ENCODE measurements at regions not wholly inside any gene's neighbourhood (a gene's known extent, or its start where the extent isn't known, plus 50 kb on each side); places are given as distances from the start of the nearest gene placed in this dataset.

DNA sequence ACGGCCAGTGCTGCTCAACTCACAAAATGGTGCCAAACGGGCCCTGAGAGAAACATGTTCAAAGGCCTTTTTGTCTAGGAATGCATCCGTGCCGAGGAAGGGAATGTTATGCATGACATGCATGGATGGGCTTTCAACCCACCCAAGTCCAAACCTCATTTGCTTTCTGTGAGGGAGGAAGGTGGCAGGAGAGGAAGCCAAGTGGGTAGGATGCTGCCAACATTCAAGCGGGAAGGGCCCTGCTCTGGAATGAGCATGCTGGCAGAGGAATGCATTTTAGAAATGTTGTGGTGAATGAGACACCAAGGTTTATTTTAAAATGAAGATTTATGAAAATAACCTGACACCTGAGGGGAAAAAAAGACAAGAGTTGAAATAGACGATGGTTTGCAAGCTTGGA, 479.1 kb downstream of the CCDC171 start:
- no peak for DNase-seq (ENCODE audit: extremely low read depth, low read depth)
- TF ChIP-seq CTCF (IDR thresholded peaks at IDR 0.05; ENCODE audit: low read depth, low read length): no peak

GRCh38 chr9:16032799-16033198, 480.0 kb downstream of the CCDC171 start:
- peak; percentile 2; the same call in 1 of the 2 replicates for TF ChIP-seq CTCF (IDR thresholded peaks at IDR 0.05; ENCODE audit: low read depth, low read length)
- DNase-seq (ENCODE audit: extremely low read depth, low read depth): no peak

- DNase-seq (ENCODE audit: extremely low read depth, low read depth): no peak
- no peak for TF ChIP-seq CTCF (IDR thresholded peaks at IDR 0.05; ENCODE audit: low read depth, low read length)
Measured at GRCh38 chr9:16033253-16033652, 480.4 kb downstream of the CCDC171 start.

DNA sequence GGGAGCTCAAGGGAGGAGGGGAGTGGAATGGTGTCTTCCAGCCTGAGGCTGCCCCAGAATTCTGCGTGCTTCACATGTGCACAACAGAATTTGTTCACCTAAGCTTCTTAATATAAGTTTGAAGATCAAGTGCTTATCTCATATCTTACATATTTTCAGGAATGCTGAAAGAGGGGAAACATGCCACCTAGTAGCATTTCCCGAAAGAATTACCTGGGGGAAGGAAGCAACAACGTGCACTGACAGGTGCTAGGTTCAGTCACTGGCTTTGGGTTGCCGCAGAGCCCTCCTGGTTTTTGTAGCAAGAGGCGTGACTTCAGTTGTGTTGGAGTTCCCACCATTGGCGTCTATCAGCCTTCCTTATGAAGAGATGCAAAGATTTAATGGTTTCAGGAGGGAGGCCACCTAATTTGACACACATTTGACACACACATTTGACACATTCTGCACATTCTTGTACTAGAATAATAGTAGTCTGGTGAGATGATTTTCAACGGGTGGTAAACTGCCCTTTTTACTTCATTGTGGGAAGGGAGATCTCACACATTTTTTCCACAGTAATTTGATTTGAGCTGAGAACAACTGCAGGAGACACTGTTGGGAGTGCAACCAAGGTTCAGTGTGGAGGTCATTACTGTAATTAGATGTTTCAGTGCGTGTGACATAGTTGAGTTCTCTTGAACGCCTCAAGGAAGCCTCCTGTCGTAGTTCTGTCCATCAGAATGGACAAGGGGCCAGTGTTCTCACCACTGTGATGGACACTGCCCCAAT, 481.3 kb downstream of the CCDC171 start:
- no peak for DNase-seq (ENCODE audit: extremely low read depth, low read depth)
- TF ChIP-seq CTCF (IDR thresholded peaks at IDR 0.05; ENCODE audit: low read depth, low read length): no peak

- no peak for TF ChIP-seq CTCF (IDR thresholded peaks at IDR 0.05; ENCODE audit: low read depth, low read length)
- DNase-seq (ENCODE audit: extremely low read depth, low read depth): no peak
Measured at GRCh38 chr9:16039218-16039987, 486.6 kb downstream of the CCDC171 start.

DNA sequence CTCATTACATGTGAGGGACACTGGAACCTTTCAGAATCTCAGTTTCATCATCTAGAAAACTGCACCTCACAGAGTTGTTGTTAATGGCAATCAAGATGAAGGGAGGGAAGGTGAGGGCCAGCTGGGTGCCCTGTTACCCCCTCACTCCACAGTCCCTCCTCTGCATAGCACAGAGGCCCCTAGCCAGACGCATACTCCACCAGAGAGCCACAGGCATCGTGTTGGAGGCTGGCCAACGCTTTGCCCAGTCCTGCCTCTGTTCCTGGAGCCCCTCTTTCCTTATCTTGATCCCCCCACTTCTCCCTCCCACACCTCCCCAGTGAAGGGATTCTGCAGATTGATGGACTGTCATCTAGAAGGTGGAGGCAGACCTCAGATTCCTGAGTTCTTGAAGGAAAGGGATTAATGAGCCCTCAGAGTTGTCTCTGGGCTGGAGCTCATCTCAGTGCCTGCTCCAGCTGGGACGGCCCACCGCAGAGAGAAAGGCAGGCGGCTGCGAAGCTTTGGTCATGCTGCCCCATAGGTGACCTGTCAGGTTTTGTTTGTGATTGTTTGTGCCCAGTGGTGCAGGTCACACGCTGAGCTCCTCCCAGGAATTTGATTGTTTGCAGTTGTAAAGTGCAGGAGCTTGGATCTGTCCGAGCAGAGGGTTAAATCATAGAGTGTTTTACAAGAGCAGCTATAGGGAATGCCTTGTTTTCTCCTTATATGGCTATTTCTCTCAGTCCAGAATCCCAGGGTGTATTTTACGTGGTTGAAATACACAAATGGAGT, 487.3 kb downstream of the CCDC171 start:
- DNase-seq (ENCODE audit: extremely low read depth, low read depth): no peak

More for the DNA sequence above, 487.3 kb downstream of the CCDC171 start:
- TF ChIP-seq CTCF (IDR thresholded peaks at IDR 0.05; ENCODE audit: low read depth, low read length): no peak
